H1 (cell line): ENCODE measurements at regions not wholly inside any gene's neighbourhood (a gene's known extent, or its start where the extent isn't known, plus 50 kb on each side); places are given as distances from the start of the nearest gene placed in this dataset.

Source experiments
- CTCF ChIA-PET: fragments of 300-600 bp; sonication (Branson Sonifier 250); formaldehyde crosslinking; loops from one replicate; lab custom pipeline; 2021; ENCODE audit not compliant: partially characterized antibody; lab: Charles Lee
- POLR2A ChIA-PET: fragments of 300-600 bp; sonication (Branson Sonifier 250); formaldehyde crosslinking; loops from one replicate; lab custom pipeline; 2021; ENCODE audit warnings: inconsistent platforms; ENCODE audit not compliant: partially characterized antibody; lab: Charles Lee
- DNase-seq, 2 experiments: peaks; one replicate each; pipeline versions ENCODE4 v3.0.0 to v3.0.0-alpha.2; 2010 to 2022; ENCODE audit warnings: low spot score in 2 of 2, low read depth in 1 of 2, mixed read lengths in 1 of 2
- FAIRE-seq: peaks from 2 replicates; lab custom pipeline; 2011; peaks lifted over from hg19 to GRCh38; lab: Jason Lieb, UNC
- H2AFZ ChIP-seq: 2 replicates; pipeline ENCODE4 v1.8.1; 2012; ENCODE audit warnings: low read length, inconsistent platforms
- H2AK5ac ChIP-seq: 2 replicates; pipeline ENCODE4 v1.6.1; 2013; ENCODE audit warnings: low read depth, low read length
- H2BK120ac ChIP-seq: replicated peaks from 2 replicates; pipeline ENCODE3; 2013; ENCODE audit warnings: low read depth, low read length, inconsistent platforms
- H2BK12ac ChIP-seq: 2 replicates; pipeline ENCODE4 v1.6.1; 2013; ENCODE audit warnings: low read depth, low read length
- H2BK15ac ChIP-seq: 2 replicates; pipeline ENCODE4 v1.6.1; 2013; ENCODE audit warnings: low read length
- H2BK20ac ChIP-seq: 2 replicates; pipeline ENCODE4 v1.6.1; 2013; ENCODE audit warnings: low read length
- H2BK5ac ChIP-seq: 2 replicates; pipeline ENCODE4 v1.6.1; 2013; ENCODE audit warnings: low read depth, low read length
- H3K14ac ChIP-seq: 2 replicates; pipeline ENCODE4 v1.6.1; 2013; ENCODE audit warnings: inconsistent platforms; ENCODE audit not compliant: insufficient read length
- H3K18ac ChIP-seq: 2 replicates; pipeline ENCODE4 v1.6.1; 2013; ENCODE audit warnings: low read length; ENCODE audit errors: extremely low read depth
- H3K23ac ChIP-seq: 2 replicates; pipeline ENCODE4 v1.6.1; 2013; ENCODE audit warnings: inconsistent platforms; ENCODE audit not compliant: insufficient read length
- H3K23me2 ChIP-seq: 2 replicates; pipeline ENCODE4 v1.6.1; 2013; ENCODE audit warnings: low read depth, low read length
- H3K27ac ChIP-seq: 2 replicates; pipeline ENCODE4 v1.6.1; 2011; ENCODE audit warnings: low read depth, low read length, inconsistent platforms
- H3K27me3 ChIP-seq, 4 experiments: replicated peaks in 1 of 4; 1 replicate in 1 of 4; 2 replicates in 3 of 4; pipeline versions ENCODE4 v1.6.1 to v1.8.1; 2011 to 2013; ENCODE audit warnings: low read length in 3 of 4, mild to moderate bottlenecking in 3 of 4, inconsistent platforms in 2 of 4, mixed read lengths in 2 of 4, moderate library complexity in 1 of 4; ENCODE audit not compliant: control insufficient read depth in 3 of 4, insufficient read depth in 3 of 4; ENCODE audit errors: extremely low read depth in 1 of 4
- H3K36me3 ChIP-seq, 4 experiments: 2 replicates each; pipeline versions ENCODE4 v1.6.1 to v1.8.1; 2011 to 2013; ENCODE audit warnings: mild to moderate bottlenecking in 4 of 4, low read length in 3 of 4, moderate library complexity in 2 of 4, control low read depth in 1 of 4, inconsistent platforms in 1 of 4; ENCODE audit not compliant: insufficient read depth in 4 of 4, control insufficient read depth in 2 of 4
- H3K4ac ChIP-seq: replicated peaks from 2 replicates; pipeline ENCODE3; 2013; ENCODE audit warnings: low read length, low read depth, mixed read lengths, inconsistent platforms; ENCODE audit not compliant: insufficient read length
- H3K4me1 ChIP-seq, 4 experiments: replicated peaks in 1 of 4; 1 replicate in 1 of 4; 2 replicates in 3 of 4; pipeline versions ENCODE4 v1.6.1 to v1.8.1; 2011 to 2013; ENCODE audit warnings: low read length in 3 of 4, inconsistent platforms in 2 of 4, mixed read lengths in 1 of 4; ENCODE audit not compliant: insufficient read depth in 4 of 4, control insufficient read depth in 3 of 4
- H3K4me2 ChIP-seq, 2 experiments: 2 replicates each; pipeline versions ENCODE4 v1.6.1 to v1.8.1; 2011 to 2013; ENCODE audit warnings: low read depth in 2 of 2, low read length in 2 of 2, control low read depth in 1 of 2, inconsistent platforms in 1 of 2, mild to moderate bottlenecking in 1 of 2; ENCODE audit not compliant: insufficient read depth in 1 of 2
- H3K4me3 ChIP-seq, 4 experiments: fragments of 200-600, 300-600 bp in 1 of 4; sonication (generic), shearing (Covaris generic), sonication (Bioruptor Twin) in 1 of 4; 2 replicates each; pipeline versions ENCODE4 v1.5.1 to v1.8.1; 2011 to 2016; ENCODE audit warnings: low read length in 4 of 4, low read depth in 3 of 4, control low read depth in 2 of 4, inconsistent platforms in 2 of 4, mild to moderate bottlenecking in 2 of 4, mixed read lengths in 1 of 4, moderate library complexity in 1 of 4; ENCODE audit not compliant: insufficient read depth in 2 of 4; ENCODE audit errors: extremely low read depth in 1 of 4
- H3K56ac ChIP-seq: replicated peaks from 2 replicates; pipeline ENCODE3; 2013; ENCODE audit warnings: low read depth, mild to moderate bottlenecking, mixed read lengths, low read length, inconsistent platforms; ENCODE audit not compliant: insufficient read length
- H3K79me1 ChIP-seq: 2 replicates; pipeline ENCODE4 v1.6.1; 2013; ENCODE audit warnings: low read depth, low read length, control low read depth
- H3K79me2 ChIP-seq, 2 experiments: 2 replicates each; pipeline versions ENCODE4 v1.6.1 to v1.8.1; 2012 to 2013; ENCODE audit warnings: low read length in 2 of 2, mild to moderate bottlenecking in 2 of 2, inconsistent platforms in 1 of 2; ENCODE audit not compliant: insufficient read depth in 2 of 2, control insufficient read depth in 1 of 2
- H3K9ac ChIP-seq, 4 experiments: replicated peaks in 1 of 4; 1 replicate in 1 of 4; 2 replicates in 3 of 4; pipeline versions ENCODE4 v1.6.1 to v1.8.1; 2011 to 2013; ENCODE audit warnings: low read depth in 3 of 4, low read length in 3 of 4, control low read depth in 2 of 4, mild to moderate bottlenecking in 2 of 4, moderate library complexity in 2 of 4, inconsistent platforms in 1 of 4; ENCODE audit errors: extremely low read depth in 1 of 4
- H3K9me3 ChIP-seq, 2 experiments: 2 replicates each; pipeline versions ENCODE4 v1.6.1 to v1.8.1; 2012 to 2013; ENCODE audit warnings: mild to moderate bottlenecking in 2 of 2, moderate library complexity in 2 of 2, control low read depth in 1 of 2, inconsistent platforms in 1 of 2, low read depth in 1 of 2, low read length in 1 of 2, mixed read lengths in 1 of 2; ENCODE audit not compliant: insufficient read depth in 2 of 2
- H4K20me1 ChIP-seq, 2 experiments: replicated peaks in 1 of 2; 2 replicates each; pipeline versions ENCODE3 to v1.8.1; 2011 to 2013; ENCODE audit warnings: inconsistent platforms in 2 of 2, low read length in 2 of 2, mild to moderate bottlenecking in 1 of 2; ENCODE audit not compliant: insufficient read depth in 2 of 2, control insufficient read depth in 1 of 2
- H4K5ac ChIP-seq: 2 replicates; pipeline ENCODE4 v1.6.1; 2013; ENCODE audit warnings: low read length, low read depth, mixed read lengths, inconsistent platforms; ENCODE audit not compliant: insufficient read length
- H4K8ac ChIP-seq: 2 replicates; pipeline ENCODE4 v1.8.0; 2013; ENCODE audit warnings: mild to moderate bottlenecking, moderate library complexity, low read length, inconsistent platforms; ENCODE audit not compliant: insufficient read depth; ENCODE audit errors: extremely low read depth
- H4K91ac ChIP-seq: replicated peaks from 2 replicates; pipeline ENCODE3; 2013; ENCODE audit warnings: low read length, mixed read lengths, inconsistent platforms; ENCODE audit not compliant: insufficient read length
- CREB1 ChIP-seq: IDR thresholded peaks from 2 replicates; pipeline ENCODE4 v1.6.1; 2012; ENCODE audit warnings: inconsistent platforms
- GTF2F1 ChIP-seq: IDR thresholded peaks from 2 replicates; pipeline ENCODE4 v1.6.1; 2012; ENCODE audit warnings: low read depth, low read length, improper control_type of control experiment, borderline replicate concordance
- NRF1 ChIP-seq: IDR thresholded peaks from 2 replicates; pipeline ENCODE4 v1.6.1; 2011; ENCODE audit warnings: mild to moderate bottlenecking, low read depth, low read length, improper control_type of control experiment
- POLR2AphosphoS5 ChIP-seq: IDR thresholded peaks from 2 replicates; pipeline ENCODE4 v1.6.1; 2011; ENCODE audit warnings: low read depth, low read length
- SIRT6 ChIP-seq: IDR thresholded peaks from one replicate; pipeline ENCODE4 v1.7.1; 2012; ENCODE audit warnings: low read length, inconsistent platforms
- SP4 ChIP-seq: IDR thresholded peaks from 2 replicates; pipeline ENCODE4 v1.6.1; 2012; ENCODE audit warnings: low read length, inconsistent platforms
- SUZ12 ChIP-seq: fragments of 200-600 bp; sonication (generic); IDR thresholded peaks from 2 replicates; pipeline ENCODE4 v1.6.1; 2012; ENCODE audit warnings: mild to moderate bottlenecking, inconsistent platforms, low read length, moderate library complexity, mixed read lengths
- TAF1 ChIP-seq: IDR thresholded peaks from 2 replicates; pipeline ENCODE4 v1.6.1; 2011; ENCODE audit warnings: mild to moderate bottlenecking, low read depth, low read length
- TCF12 ChIP-seq: IDR thresholded peaks from 2 replicates; pipeline ENCODE4 v1.6.1; 2011; ENCODE audit warnings: low read depth, mild to moderate bottlenecking, low read length
- ZNF274 ChIP-seq: IDR thresholded peaks from 2 replicates; pipeline ENCODE4 v1.7.0; 2012; ENCODE audit warnings: low read length, borderline replicate concordance; ENCODE audit errors: extremely low read depth

- Histone ChIP-seq H4K5ac (no peak overlapping the region), H3K4ac (no peak overlapping the region), H3K79me1 (no peaks in the 10 kb centered on the region), H3K27ac (no peak overlapping the region), H4K20me1 (no peaks in the 10 kb centered on the region), H2BK120ac (no peak overlapping the region), H3K9ac (no peak overlapping the region), H3K9me3 (peaks cover 16 to 19% of the 10 kb centered on the region in 2 experiments), H2BK5ac (no peak overlapping the region), H2AFZ (no peak overlapping the region), H3K23me2 (peaks cover 2% of the 10 kb centered on the region; the same call in 1 of the 2 replicates), H2AK5ac (no peak overlapping the region), H3K4me1 (no peaks in the 10 kb centered on the region), H3K18ac (no peak overlapping the region), H3K27me3 (no peaks in the 10 kb centered on the region), H2BK15ac (no peak overlapping the region), H4K8ac (no peak overlapping the region), H3K14ac (no peak overlapping the region), H3K56ac (no peak overlapping the region), H2BK12ac (no peak overlapping the region), H3K23ac (no peak overlapping the region), H3K36me3 (peaks cover 0 to 4% (median 0%) of the 10 kb centered on the region in 4 experiments; a peak in 1 of 8 replicates), H4K91ac (no peak overlapping the region), H3K4me2 (no peak overlapping the region), H2BK20ac (no peak overlapping the region), H3K4me3 (no peak overlapping the region), H3K79me2 (no peaks in the 10 kb centered on the region)
- no peak for DNase-seq
- no peak for FAIRE-seq
- TF ChIP-seq SUZ12 (no peak), TAF1 (no peak), POLR2AphosphoS5 (no peak), CREB1 (no peak), NRF1 (no peak), TCF12 (no peak), SP4 (no peak), GTF2F1 (no peak), ZNF274 (no peak), SIRT6 (no peak)
- CTCF ChIA-PET, result no interaction called here
- POLR2A ChIA-PET, result no interaction called here
These were observed 603.1 kb downstream of the ZEB2 start for GRCh38 chr2:143916781-143917180.
